ENCODE measurements at regions not wholly inside any gene's neighbourhood (a gene's known extent, or its start where the extent isn't known, plus 50 kb on each side); places are given as distances from the start of the nearest gene placed in this dataset.

GRCh38 chr9:79928661-79929223 is 357.0 kb downstream of the TLE4 start:
- no peak for TF ChIP-seq CTCF (IDR thresholded peaks at IDR 0.05; ENCODE audit: low read length, missing control alignments)
- no peak overlapping the region for H3K4me3 ChIP-seq (replicated peaks; ENCODE audit: low read depth, low read length)
- DNase-seq (ENCODE audit: low read depth): no peak

- H3K4me3 ChIP-seq (replicated peaks; ENCODE audit: low read depth, low read length): no peak overlapping the region
- DNase-seq (ENCODE audit: low read depth): no peak
Measured at GRCh38 chr9:79925326-79925725, 353.6 kb downstream of the TLE4 start.

GRCh38 chr9:79924836-79925235 is 353.1 kb downstream of the TLE4 start:
- DNase-seq (ENCODE audit: low read depth): no peak
- no peak for TF ChIP-seq CTCF (IDR thresholded peaks at IDR 0.05; ENCODE audit: low read length, missing control alignments)
- no peak overlapping the region for H3K4me3 ChIP-seq (replicated peaks; ENCODE audit: low read depth, low read length)

More at GRCh38 chr9:79925326-79925725, 353.6 kb downstream of the TLE4 start:
- no peak for TF ChIP-seq CTCF (IDR thresholded peaks at IDR 0.05; ENCODE audit: low read length, missing control alignments)

- DNase-seq (ENCODE audit: low read depth): no peak
- H3K4me3 ChIP-seq (replicated peaks; ENCODE audit: low read depth, low read length): no peak overlapping the region
- TF ChIP-seq CTCF (IDR thresholded peaks at IDR 0.05; ENCODE audit: low read length, missing control alignments): no peak
Measured at GRCh38 chr9:79917421-79917820, 345.7 kb downstream of the TLE4 start.

- no peak for TF ChIP-seq CTCF (IDR thresholded peaks at IDR 0.05; ENCODE audit: low read length, missing control alignments)
- DNase-seq (ENCODE audit: low read depth): no peak
- no peak overlapping the region for H3K4me3 ChIP-seq (replicated peaks; ENCODE audit: low read depth, low read length)
Measured at GRCh38 chr9:79913867-79914266, 342.1 kb downstream of the TLE4 start.

GRCh38 chr9:79912318-79913070 is 340.7 kb downstream of the TLE4 start:
- no peak overlapping the region for H3K4me3 ChIP-seq (replicated peaks; ENCODE audit: low read depth, low read length)
- no peak for TF ChIP-seq CTCF (IDR thresholded peaks at IDR 0.05; ENCODE audit: low read length, missing control alignments)
- DNase-seq (ENCODE audit: low read depth): no peak

GRCh38 chr9:79911724-79912123 is 340.0 kb downstream of the TLE4 start:
- TF ChIP-seq CTCF (IDR thresholded peaks at IDR 0.05; ENCODE audit: low read length, missing control alignments): no peak
- H3K4me3 ChIP-seq (replicated peaks; ENCODE audit: low read depth, low read length): no peak overlapping the region
- DNase-seq (ENCODE audit: low read depth): no peak

Data from fibroblast of pulmonary artery (primary cell).